ENCODE measurements at regions not wholly inside any gene's neighbourhood (a gene's known extent, or its start where the extent isn't known, plus 50 kb on each side); places are given as distances from the start of the nearest gene placed in this dataset.
"Not testable (repeated sequence)": the region's sequence is repeated elsewhere in the genome, so short reads cannot be mapped to it uniquely, and the experiment has no call there.

DNA sequence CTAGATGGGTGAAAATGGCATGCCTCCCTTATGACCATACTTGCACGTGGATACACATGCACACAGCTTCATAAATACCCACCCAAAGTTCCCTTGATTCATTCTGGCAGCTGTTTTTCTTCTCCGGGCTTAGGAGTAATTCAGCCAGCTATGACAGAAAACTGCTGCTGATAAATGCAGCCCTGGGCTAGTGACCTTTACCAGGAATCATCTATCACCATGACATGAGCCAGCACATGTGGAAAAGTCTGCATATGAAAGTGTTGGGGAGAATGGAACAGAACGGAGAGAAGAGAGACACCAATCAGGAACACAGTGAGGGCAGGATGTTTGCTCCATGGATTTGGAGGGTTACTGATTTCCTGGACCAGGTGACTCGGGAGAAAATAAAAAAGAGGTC lies 706.3 kb downstream of the PDCD6IP start:
- DNase-seq (ENCODE audit: low spot score): no peak

DNA sequence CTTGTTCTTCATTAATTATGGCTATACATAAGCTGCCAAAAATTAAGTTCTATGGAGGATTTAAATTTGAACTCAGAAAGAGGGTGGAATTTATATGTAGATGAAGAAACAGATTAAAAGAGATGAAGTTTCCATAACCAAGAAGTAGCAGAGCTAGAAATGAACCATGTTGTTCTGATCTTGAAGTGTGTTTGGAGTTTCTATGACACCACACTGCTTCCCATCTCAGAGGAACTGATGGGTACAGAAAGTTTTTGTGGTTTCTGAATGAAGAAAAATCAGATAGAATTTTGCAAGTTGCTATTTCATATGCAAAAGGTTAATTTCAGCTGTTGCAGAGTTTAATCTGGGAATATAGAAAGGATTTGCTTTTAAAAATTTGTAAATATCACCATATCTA lies 710.3 kb downstream of the PDCD6IP start:
- DNase-seq (ENCODE audit: low spot score): no peak

DNA sequence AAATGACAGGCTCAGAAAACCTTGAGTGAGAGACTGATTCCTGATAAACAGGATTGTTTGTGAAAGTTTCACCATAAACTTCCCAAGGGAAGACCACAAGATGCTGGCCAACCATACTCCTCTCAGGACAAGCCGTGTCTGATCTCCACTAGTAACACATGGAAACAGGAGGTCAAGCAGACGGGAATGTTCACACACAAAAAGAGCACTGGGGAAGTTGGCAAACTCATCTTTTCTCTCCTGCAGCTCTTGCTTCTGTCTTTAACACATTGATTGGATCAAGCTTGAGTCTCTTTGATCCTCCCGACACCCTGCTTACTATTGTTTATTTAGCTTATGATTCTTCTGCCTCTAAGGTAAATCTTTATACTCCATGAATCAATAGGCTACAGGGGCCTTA lies 713.5 kb downstream of the PDCD6IP start:
- no peak for DNase-seq (ENCODE audit: low spot score)

DNA sequence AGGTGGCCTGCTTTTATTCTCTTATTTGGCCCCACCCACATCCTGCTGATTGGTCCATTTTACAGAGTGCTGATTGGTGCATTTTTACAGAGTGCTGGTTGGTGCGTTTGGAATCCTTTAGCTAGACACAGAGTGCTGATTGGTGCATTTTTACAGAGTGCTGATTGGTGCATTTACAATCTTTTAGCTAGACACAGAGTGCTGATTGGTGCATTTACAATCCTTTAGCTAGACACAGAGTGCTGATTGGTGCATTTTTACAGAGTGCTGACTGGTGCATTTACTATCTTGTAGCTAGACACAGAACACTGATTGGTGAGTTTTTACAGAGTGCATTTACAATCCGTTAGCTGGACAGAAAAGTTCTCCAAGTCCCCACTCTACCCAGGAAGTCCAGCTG lies 720.6 kb downstream of the PDCD6IP start:
- DNase-seq (ENCODE audit: low spot score): not testable (repeated sequence)

DNA sequence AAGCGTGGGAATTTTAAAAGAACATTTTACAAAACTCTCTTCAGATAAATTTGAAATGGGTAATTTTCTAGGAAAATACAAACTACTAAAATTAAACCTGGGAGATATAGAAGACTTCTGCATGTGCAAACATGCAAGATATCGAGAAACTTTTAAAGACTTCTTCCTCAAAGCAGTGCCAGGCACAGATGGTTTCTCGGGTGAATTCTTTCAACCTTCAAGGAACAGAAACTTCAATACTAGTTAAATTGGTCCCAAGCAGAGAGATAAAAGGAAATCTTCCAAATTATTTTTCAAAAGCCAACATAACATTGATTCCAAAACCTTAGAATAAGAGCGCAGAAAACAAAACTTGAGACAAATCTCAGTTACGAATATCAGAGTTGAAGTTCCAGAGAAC lies 732.7 kb downstream of the PDCD6IP start:
- no peak for DNase-seq (ENCODE audit: low spot score)

DNA sequence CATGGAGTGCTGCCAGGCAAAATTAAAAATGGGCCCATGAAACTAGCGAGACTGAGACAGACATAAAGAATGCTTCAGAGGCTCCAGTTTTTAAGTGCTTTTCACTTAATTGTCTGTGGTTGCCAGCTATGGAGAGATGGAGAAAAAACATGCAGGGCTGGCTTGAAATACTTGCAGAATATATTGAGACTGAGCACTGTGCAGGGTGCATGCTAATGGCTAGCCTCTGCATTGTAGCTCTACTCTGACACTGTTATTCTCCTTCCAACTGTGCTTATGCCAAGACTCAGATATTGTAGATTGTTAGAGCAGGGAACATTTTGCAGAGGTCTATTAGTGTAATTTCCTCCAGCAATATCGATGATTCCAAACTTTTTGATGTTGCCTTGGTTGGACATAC lies 735.0 kb downstream of the PDCD6IP start:
- no peak for DNase-seq (ENCODE audit: low spot score)

DNA sequence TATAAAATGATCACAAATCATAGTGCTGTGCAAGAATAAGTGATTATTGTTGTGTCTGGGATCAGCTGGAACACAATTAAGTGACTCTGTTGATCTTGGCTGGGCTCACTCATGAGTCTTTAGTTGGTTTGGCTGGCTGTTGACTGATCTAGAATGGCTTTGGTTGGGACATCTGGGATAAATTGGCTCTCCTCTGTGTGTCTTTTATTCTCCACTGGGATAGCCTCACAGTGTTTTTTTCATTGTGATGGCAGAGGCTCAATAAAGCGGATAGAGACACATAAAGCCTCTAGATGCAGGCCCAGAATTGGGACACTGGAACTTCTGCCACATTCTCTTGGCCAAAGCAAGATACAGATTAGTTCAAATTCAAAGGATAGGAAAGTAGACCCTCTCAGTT lies 735.6 kb downstream of the PDCD6IP start:
- DNase-seq (ENCODE audit: low spot score): no peak

DNA sequence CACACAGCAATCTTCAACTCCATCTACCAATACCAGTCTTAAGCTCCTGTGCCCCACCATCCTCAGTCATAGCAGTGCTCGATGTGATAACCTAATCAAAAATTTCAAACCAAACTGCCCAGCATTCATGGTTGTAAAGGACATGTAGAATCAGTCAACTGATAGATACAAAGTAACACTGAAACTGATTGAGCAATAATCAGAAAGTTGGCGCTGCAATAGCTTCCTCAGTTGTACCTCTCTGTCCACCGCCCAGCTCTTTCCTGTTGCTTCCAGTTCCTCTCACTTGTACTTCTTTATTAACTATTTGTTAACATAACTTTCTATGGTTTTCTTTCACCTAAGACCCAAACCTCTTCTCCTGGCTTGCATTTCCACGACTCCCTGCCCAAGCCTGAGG lies 745.7 kb downstream of the PDCD6IP start:
- DNase-seq (ENCODE audit: low spot score): no peak

DNA sequence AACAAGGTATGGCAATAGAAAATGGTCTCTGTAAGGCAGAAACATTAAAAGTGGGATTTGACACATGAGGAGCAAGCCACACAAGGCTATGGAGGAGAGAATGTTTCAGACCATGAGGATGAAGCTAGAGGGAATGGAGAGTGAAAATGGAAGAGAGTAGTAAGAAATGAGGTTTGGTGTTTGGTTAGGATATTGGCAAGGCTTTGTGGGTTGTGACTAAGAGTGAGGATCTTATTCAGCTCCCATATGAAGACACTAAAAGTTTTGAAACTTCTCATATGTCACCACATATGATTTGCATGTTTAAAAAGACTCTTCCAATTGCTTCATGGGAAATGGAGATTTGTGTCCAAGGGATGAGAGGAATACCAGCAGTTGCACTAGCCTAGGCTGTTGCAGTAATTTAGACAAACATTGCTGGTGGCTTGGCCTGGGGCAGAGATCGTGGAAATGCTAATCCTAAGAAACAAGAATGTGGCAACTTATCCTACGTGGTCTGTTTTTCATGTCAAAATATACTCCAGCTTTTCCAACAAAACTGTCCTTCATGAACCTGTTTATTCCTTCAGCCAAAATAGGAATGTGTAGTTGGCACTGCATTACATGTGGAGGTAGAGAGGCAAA lies 749.0 kb downstream of the PDCD6IP start:
- DNase-seq (ENCODE audit: low spot score): no peak

DNA sequence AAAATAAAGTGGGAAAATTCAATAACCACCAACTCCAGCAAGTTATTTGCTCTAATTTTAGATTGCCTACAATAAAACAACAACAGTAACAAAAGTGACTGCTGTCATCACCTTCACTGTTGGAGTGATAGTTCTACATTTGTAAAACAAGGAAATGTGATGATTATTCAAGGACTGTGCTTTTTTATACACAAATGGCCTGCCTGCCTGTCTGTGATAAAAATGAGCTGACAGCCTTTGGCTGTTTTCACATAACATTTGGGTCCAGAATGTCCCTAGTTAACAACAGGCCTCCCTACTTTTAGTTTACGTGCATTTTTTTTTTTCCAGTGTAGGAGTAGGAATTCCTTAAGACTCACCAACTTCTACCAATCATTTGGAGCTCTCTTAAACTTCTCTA lies 768.8 kb downstream of the PDCD6IP start:
- DNase-seq (ENCODE audit: low spot score): no peak

DNA sequence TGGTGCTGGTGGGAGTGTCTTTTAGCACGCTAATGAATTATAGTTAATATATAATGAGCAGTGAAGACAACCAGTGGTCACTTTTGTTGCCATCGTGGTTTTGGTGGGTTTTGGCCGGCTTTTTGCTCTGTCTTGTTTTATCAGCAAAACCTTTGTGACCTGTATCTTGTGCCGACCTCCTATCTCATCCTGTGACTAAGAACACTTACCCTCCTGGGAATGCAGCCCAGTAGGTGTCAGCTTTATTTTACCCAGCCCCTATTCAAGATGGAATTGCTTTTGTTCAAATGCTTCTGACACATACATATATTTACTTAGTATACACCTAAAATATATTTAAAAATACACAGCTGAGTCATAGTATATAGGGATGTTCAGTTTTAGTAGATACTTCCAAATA lies 770.3 kb downstream of the PDCD6IP start:
- no peak for DNase-seq (ENCODE audit: low spot score)

DNA sequence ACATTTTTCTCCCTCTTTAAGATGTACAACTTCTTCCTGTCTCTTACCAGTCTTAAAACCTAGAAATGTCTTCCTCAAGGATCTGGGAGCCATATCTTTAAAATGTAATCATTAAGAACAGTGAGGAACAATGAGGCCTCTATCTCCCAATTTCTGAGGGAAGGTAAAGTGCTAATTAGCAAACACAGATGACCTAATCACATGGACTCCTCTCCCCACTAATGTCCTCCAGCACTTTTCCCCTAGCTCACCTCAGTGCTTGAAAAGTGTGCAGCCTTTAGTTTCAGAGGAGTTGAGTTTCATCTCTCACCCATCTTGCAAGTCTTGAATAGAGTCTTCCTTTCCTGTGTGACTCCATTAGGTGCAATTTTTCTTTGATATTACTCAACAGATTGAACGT lies 771.0 kb downstream of the PDCD6IP start:
- DNase-seq (ENCODE audit: low spot score): no peak

DNA sequence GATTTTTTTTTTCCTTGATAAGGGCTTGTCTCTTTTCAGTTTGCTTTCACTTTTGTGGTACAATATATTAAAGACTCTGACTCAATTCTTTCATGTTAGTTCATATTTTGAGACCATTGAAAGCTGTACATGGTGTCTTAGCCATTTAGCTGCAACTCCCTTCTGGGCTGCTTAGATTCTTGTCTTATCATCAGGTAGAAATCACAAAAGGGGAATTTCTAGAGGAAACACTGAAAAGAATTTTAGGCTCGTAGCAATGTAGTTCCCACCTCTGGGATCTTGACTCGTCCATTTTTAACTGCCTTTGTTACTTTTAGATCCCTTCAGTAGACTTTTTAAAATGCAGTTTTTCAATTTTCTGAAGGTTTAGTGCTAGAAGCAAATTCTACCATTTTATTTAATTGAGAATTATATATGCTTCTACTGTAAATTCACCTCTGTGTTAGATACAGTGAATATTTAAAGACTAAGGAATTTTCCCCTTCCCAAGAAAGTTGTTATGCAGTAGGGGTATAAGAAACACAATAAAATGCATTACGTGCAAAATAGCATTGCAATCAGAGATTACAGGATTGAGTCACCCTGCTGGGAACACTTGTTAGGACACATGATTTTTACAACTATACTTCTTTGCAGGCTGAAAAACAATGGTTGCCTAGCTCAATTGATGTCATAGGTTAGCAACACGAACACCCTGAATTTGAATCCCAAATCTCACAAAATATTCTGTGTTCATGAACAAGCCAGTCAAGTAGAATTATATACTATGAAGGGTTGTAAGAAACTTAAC lies 772.7 kb downstream of the PDCD6IP start:
- no peak for DNase-seq (ENCODE audit: low spot score)

DNA sequence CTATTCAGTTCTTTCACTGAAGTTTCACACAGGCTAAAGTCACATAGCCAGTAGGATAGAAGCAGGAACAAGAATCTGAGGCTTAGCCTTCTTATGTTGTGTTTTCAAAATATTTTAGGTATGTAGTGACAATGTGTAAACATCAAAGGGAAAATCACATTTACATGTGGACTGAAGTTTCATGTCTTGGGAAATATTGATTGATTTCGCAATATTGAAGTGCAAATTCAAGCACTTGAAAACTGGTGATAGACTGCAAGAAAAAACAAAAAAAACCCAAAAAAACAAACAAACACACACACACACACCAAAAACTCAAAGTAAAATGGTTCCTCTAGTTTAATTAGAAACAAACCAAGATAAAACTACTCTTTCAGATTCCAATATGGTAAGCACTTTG lies 773.3 kb downstream of the PDCD6IP start:
- no peak for DNase-seq (ENCODE audit: low spot score)

DNA sequence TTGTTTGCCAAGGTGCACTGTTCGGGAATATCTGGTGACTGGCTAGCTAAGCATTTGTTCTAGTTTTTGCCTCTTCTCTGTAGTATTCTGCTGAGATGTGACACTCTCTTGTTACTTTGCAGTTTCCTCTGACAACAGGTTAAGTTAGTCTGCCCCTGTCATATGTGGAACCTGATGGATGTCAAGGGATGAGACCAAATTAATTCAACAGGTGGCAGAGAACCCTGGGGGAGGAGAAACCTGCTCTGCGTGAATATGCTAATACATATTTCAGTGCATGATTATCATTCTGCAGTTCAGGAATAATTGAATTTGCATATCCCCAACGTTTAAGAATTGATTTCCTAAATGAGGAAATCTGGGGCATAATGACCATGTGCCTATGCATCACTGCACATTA lies 777.3 kb downstream of the PDCD6IP start:
- DNase-seq (ENCODE audit: low spot score): no peak

DNA sequence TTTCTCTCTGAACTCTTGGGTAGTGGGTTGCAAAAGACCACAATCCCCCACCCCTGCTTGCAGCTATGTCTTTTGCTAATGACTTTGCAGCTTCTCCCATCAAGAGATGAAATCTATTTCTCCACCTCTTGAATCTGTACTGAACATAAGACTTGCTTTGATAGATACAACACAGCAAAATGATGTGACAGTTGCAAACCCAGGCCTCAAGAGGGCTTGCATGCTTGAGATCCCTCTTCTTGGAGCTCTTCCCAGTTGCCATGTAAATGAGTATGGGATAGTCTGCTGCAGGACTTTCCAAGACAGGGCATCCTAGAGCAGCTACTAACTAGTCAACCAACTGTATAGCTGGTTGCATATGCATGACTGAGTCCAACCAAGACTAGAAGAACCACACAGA lies 783.6 kb downstream of the PDCD6IP start:
- DNase-seq (ENCODE audit: low spot score): no peak

DNA sequence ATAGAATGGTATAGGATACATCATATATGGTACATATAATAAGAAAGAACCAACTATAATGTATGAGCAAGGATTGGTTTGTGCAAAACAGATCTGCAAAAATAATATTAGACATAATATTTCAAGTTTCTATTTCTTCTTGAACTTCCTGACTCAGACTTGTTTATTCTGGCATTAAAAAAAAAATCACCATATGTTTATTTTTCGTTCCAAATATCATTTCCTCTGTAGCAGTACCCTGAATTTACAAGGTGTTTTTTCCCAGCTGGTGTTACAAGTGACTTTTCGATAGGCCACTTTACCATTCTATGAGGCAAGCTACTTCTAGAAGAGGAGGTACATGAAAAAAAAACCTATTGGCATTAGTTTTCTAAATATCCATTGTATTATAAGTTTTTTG lies 785.0 kb downstream of the PDCD6IP start:
- no peak for DNase-seq (ENCODE audit: low spot score)

DNA sequence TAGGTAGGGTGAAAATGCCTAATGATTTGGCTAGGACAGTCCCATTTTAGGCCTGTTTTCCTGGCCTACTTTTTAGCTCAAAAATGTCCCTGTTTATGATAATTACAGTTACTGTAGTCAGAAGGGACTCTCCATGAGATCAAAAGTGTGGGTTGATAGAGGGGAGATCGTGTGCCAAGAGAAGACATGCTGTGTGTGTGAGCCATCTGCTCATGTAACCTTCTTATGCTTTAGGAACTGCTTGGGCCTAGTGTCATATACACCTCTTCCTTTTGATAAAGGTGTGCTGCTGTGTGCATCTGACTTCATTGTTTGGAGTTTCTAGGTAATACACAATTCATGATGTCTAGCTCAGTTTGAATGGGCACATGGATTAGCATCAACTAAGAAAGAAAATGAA lies 786.5 kb downstream of the PDCD6IP start:
- DNase-seq (ENCODE audit: low spot score): no peak

DNA sequence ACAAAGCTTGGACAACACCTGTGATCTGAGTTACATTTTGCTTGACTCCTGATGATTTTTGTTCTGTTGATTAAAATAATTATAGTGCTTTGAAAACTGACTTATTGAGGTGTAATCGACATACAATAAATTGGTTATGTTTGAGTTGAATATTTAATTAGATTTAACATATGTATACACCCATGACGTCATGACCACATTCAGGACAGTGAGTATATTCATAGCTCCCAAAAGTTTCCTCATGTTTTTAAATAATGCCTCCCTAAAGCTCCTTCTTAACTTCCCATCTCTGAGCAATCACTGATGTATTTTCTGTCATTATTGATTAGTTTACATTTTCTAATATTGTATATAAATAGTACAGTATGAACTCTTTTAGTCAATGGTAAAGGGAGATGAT lies 801.2 kb downstream of the PDCD6IP start:
- DNase-seq (ENCODE audit: low spot score): no peak

DNA sequence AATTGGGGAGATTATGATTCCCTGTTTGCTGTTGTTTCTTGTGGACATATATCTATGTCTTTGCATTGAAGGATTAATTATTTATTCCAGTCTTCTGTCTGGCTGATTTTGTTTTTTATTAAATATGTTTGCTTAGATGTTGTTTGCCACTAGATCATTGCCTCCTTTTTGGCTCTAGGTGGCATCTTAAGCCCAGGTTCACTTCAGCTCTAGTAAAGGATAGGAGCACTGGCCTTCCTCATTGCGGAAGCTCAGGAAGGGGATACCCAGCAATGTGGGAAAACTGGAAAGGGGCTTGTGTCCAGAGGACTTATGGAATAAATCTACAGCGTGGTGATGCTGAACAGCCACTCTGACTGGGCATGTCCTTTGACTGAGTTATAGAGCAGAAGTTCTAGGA lies 821.6 kb downstream of the PDCD6IP start:
- no peak for DNase-seq (ENCODE audit: low spot score)

DNA sequence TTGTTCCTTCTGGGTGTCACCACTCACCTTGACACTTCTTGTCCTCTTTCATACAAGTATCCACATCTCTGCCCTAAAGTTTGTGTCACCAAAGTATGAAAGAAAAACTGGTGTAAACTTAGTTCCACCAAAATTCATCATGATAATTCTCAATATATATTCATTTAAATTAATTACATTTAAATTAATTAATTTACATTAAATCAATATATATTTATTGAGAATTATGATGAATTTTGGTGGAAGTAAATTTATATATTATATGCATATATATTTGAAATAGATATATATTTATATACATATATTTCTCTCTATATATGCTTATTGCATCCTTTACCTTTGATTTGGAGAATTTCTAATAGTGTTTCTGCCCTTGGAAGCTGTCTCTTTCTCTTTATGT lies 828.3 kb downstream of the PDCD6IP start:
- DNase-seq (ENCODE audit: low spot score): no peak

DNA sequence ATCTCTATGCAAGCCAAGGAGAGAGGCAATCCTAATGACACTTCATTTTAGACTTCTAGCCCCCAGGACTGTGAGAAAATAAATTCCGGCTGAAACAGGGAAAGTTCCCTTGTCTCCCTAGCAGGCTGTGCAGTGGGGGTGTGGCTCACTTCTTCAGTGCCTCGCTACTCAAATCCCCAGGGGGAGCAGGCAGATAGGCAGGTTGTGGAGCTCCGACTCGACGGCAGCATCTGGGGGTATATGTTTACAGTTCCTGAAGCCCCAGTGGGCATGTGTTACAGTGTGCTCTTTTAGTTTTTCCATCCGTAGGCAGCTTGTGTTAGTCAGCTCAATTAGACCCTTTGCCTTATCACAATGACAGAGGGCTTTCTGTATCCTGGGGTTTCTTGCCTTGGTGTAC lies 836.5 kb downstream of the PDCD6IP start:
- no peak for DNase-seq (ENCODE audit: low spot score)

DNA sequence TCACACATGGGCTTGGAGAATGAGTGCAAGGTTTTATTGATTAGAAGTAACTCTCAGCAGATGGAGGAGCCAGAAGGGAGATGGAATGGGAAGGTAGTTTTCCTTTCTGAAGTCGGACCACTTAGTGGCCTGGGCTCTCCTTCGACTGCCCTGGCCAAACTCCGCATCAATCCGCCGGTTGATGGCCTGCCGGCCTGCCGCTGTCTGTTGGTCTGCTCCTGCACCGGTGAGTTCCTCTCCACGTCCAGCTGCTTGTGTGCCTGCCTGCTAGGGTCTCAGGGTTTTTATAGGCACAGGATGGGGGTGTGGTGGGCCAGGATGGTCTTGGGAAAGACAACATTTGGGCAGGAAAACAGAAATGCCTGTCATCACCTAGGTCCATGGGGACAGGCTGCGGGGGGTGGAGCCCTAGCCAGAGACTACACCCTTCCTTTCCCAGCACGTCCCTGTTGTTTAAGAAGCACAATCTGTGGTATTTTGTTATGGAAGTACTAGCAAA lies 837.0 kb downstream of the PDCD6IP start:
- no peak for DNase-seq (ENCODE audit: low spot score)

DNA sequence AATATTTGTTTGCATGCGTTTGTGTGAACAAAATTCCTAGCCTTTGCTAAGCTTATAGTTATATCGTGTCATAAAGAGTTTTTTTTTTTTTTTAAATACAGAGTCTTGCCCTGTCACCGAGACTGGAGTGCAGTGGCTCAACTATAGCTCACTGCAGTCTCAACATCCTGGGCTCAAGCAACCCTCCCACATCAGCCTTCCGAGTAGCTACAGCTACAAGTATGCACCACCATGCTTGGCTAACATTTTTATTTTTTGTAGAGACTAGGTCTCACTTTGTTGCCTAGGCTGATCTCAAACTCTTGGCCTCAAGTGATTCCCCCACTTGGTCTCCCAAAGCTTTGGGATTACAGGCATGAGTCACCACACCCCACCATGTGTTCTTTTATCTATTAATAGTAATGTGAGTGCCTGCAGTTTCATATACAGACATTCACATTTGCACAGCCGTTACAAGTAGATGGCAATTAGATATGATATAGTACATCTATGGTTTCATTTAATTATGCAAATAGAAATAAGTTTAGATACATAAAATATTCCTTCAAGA lies 848.6 kb downstream of the PDCD6IP start:
- no peak for DNase-seq (ENCODE audit: low spot score)
